ENCODE measurements at regions not wholly inside any gene's neighbourhood (a gene's known extent, or its start where the extent isn't known, plus 50 kb on each side); places are given as distances from the start of the nearest gene placed in this dataset.

DNA sequence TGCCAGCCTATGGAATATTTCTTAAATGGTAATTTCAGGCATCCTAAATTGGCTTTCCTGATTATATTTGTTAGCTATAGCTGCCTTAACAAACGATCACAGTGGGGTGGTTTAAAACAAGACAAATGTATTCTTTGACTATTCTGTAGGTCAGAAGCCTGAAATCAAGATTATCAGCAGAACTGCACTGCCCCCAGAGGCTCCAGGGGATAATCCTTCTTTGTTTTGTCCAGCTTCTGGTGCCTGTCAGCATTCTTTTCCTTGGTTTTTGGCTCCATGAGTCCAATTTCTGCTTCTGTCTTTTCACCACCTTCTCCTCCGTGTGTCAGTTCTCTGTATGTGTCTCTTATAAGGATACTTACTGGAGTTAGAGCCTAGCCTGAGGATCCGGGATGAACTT, 1282.2 kb upstream of the USP15 start:
- TF ChIP-seq POLR2A (IDR thresholded peaks at IDR 0.05; ENCODE audit: low read depth, low read length) (no peak), TAF1 (IDR thresholded peaks at IDR 0.05; ENCODE audit: low read depth, low read length) (no peak), POLR2AphosphoS5 (IDR thresholded peaks at IDR 0.05; ENCODE audit: low read depth, low read length) (no peak)
